KG1 (cell line): ENCODE measurements at regions not wholly inside any gene's neighbourhood (a gene's known extent, or its start where the extent isn't known, plus 50 kb on each side); places are given as distances from the start of the nearest gene placed in this dataset.

ENCODE experiments used
- DNase-seq: peaks from one replicate; lab custom pipeline; 2025; lab: John Stamatoyannopoulos, UW

DNA sequence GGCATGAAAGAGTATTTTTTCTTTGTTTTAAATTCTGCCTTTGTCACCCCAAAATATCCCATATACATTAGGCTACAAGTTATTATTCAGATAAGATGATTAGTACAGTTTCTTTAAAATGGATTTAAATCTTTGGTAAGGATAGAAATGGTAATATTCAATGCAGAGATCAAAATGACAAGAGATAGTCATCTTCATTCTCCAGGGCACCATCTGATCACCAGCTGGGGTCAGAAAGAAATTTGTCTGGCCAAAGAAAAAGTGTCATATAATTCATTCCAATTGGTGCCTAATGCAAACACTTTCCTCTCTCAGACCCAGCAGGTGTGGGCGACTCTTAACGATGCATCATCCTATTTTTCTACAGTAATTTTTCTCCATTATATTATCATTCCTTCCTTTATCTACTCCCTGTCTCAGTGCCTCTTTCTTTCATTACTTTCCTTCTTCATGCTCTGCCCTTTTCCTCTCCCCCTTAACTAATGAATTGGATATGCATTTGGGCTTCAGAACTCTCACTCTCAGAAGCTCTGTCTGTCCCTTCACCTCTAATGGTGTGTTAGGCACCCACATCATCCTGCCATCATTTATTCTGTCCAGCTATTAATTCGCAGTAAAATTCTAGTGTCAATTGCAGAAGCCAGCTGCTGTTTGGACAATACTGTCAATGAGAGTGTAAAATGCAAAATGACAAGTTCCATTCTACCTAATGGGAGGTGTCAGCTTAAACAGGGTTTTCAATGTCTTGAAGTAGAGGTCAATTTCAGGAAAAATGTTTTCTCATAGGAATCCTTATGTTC lies 570.5 kb downstream of the TDRD15 start:
- DNase-seq: no peak

DNA sequence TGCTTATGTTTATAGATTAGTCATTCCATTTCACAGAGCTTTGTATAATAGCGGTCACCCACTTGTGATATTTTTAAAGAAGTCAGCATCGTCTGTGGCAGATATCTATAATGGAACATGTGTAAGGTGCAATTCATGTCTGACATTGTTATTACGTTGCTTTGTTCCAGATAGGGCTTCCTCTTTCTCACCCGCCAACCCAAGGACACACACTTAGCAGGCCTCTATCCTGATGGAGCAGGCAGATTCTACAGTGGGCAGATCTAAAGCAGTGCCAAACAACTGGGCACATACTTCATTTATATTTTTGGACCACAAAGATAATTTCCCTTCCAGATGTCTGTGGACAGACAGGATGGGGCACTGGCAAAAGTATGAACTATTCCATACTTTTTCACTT lies 573.1 kb downstream of the TDRD15 start:
- no peak for DNase-seq

DNA sequence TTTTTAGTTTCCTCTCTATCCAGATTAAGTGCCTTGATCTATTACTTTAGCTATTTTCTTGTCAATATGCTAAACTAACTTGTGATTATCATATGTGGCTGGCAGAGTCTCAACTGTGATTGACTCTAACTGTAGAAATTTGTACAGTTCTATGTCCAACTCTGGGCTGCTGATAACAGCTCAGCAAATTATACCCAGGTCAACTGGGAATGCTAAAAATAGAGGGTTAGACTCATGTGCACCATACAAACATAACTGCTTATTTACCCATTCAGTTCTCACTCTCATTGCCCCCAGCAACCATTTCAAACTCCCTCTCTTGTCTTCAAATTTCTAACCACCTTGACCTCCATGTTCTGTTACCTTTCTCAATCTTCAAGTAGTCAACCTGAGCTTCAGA lies 576.9 kb downstream of the TDRD15 start:
- no peak for DNase-seq

DNA sequence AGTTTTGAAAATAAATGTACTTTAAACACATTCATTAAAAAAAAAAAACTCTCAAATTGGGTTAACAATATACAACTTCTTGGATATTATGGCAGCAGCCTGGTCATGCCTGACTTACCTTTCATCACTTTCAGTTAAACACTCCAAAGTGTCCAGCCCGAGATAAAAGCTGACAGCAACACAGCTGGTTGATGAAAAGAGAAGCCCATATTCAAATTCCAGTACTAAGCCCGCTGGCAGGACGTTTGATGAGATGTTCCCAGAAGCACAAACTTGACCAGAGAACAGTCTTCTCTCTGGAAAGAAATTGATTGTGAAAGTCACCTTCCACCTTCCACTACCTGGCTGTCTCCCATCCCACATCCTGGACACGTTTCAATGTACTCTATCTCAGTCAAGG lies 586.3 kb downstream of the TDRD15 start:
- no peak for DNase-seq

DNA sequence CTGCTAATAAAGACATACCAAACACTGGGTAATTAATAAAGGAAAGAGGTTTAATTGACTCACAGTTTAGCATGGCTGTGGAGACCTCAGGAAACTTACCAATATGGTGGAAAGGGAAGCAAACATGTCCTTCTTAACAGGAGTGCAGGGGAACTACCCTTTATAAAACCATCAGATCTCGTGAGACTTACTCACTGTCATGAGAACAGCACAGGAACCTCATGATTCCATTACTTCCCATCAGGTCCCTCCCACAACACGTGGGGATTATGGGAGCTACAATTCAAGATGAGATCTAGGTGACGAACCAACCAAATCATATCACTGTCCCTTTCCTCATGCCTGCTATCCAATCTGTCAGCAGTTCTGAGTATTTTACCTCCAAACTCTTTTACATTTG lies 586.7 kb downstream of the TDRD15 start:
- no peak for DNase-seq

DNA sequence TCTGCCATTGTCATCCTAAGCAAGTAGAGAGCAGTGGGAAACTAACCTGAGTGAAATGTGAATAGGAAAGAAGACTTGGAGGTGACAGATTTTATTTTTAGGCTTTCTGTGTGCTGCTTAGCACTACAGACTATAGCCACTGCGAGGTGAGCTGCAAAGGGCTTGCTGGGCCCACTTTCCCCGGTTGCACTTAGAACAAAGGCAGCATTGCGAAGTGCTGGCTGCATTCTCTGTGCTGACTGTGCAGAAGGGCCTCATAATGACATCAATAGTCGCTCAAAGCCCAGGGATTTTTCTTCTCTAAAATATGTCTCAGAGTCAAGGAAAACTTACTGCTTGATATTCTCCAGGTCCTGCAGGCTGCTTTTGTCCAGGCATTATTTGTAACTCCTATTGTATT lies 592.1 kb downstream of the TDRD15 start:
- DNase-seq: no peak

DNA sequence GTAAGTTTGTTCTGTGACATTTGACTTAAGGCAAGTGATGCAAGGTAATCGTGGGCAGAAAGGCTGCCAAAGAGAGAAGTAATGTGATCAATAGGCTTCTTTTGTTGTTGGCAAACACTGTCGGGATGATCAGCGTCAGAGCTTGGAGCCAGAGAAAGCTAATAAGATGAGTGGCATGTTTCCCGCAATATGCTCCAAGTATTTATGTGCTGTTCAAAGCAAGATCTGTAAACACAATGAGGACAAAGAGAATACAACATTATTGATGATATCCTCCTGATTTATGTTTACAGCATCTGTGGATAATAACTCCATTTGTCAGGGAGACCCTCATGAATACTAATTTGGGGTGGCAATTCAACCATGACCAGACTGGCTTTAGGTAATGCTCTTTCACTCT lies 603.3 kb downstream of the TDRD15 start:
- no peak for DNase-seq

DNA sequence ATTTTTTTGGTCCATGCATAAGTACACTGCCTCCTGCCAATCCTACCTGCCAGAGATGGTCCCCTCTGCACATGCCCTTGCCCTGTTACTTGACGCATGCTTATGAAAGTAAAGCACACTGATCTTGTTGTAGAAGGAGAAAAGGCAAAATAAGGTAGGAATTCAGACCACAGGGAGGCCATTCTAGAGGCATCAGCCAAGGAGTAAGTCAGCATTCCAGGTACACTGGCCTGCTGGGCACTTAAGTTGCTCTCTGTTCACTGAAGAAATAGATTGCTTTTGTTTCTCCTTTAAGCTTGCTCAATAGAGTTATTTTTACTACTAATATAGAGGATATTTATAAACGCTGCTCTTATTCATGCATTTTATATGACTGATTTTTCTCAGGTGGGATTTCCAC lies 604.4 kb downstream of the TDRD15 start:
- DNase-seq: no peak

DNA sequence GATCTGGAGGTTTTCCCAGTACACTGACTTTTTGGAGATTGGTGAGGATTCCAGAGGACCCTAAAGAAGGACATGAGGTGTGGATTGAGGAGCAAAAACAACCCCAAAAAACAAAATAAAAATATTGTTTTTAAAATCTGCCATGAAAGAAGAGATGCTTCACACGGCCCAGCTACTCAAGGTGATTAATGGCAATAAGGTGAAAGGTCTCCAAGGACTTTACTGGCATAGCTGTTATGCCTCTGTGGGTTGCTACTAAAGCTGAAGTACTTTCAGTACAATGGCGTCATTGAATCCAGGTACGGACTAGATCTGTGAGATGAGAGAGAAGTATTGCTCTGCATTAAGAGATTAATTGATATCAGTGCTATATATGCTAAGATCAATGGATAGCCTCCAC lies 606.4 kb downstream of the TDRD15 start:
- DNase-seq: no peak

DNA sequence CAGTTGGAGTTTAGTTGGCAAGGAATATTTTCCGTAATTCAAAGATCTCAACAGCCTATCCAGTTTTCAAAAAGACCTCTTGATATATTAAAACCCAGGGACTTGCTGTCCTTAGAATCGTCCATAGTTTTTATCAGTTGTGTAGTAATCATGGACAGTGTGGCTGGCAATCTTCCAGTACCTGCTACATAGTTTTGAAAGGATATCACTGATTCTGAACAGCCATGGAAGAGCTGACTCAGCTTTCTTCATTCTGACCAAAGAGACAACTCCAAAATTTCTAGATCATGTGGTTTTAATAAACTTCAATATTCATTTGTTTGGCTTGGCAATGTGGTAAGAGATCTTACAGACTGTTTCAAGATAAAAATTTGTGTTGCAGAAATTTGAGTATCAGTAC lies 616.7 kb downstream of the TDRD15 start:
- no peak for DNase-seq

DNA sequence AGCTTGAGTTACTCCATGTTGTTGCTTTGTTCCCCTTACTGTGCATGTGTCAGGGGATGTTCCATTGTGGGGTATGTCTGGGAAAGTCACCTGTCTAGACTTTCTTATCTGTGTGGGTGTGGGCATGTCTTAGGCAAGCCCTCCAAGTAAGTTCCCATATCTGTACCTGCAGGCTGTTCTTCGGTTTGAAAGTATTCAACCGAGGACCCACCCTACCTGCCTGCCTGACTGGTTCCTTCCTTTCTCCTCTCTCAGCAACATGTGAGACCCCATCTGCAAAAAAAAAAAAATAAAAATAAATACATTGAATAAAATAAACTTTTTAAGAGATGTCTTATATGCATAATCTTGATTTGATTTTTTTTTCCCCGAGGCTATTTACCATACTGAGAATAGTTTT lies 622.7 kb downstream of the TDRD15 start:
- no peak for DNase-seq

DNA sequence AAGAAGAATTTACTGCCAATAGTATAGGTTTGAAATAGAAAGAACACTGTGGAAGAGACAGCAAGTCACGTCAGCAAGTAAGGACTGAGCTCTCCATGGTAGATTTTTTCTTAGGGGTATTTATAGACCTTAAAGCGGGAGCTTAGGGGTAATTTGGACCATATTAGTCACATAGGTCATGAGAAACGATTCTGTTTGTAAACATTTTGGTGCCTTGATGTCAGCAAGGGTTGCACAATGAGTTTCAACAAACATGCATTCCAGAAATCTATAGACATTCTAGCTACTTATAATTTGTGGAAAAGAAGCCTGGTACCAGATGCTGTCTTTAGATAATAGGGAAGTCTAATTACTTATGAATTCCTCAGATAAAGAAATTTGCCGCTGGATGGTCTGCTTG lies 624.7 kb downstream of the TDRD15 start:
- no peak for DNase-seq

DNA sequence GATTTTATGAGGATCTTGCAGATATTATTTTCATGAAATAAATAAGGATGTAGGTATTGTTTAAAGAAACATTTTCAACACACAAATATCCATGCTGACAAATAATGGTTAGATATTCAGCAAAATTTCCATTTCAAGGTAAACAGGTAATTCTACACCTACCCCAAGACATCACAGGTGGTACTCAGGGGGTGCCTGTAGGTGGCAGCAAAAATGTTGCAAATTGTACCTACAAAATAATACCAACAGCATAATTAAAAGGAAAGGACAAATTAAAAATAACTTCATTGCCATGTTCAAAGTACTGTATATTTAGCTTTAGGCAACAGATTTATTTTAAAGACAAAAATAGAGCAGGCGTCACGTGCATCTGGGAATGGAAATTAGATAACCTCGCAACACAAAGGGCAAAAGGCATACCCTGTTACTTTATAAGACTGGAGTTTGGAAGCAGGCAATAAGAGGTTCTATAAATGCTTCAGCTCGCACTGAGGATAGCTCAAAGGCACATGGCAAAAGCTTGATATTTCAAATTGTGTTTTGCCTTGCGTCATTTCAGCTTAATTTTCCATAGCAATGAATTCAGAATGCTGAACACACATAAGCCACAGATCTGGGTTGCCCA lies 630.5 kb downstream of the TDRD15 start:
- no peak for DNase-seq

DNA sequence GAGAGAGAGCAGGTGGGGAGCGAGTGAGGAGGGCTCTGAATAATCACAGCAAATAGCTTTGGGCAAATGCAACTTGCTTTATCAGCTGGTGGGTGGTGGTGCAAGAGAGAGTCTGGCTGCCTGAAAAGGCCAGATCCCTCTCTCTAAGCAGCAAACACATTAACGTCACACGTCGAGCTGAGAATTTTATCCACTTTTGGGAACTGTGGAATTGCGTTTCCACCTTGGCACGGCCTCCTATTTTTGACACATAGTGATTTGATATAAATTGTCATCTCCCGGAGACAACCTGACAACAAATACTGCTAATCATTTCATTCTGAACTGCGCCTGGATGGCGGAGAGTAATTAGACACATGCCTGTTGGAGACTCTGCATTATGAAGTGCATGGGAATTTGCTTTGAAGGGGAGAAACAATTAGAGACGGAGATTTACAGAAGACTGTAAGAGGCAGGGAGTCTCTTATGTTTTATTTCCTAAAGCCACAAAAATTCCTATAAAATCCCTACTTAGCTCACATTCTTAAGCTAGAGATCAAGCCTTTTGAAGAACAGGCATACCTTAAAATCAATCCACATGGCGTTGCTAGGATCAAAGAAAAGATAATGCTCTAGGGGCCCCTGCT lies 634.1 kb downstream of the TDRD15 start:
- DNase-seq: no peak

DNA sequence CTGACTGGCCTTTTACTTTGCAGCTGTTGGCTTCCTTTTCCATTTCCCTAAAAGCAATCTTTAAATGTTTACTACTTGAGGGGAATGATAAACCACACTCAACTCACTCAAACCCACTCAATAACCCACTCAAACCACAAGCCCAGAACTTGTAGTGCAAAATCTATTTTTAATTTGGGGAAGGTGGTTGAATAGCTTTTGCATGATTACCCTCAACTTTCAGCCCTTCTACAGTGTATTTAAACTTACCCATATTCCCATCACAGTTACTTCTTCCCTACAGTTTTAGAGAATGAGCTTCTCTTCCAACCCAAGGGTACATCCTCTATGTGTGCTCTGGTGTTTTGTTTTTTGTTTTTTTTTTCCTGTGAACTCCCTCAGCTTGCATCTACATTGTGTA lies 636.1 kb downstream of the TDRD15 start:
- no peak for DNase-seq

DNA sequence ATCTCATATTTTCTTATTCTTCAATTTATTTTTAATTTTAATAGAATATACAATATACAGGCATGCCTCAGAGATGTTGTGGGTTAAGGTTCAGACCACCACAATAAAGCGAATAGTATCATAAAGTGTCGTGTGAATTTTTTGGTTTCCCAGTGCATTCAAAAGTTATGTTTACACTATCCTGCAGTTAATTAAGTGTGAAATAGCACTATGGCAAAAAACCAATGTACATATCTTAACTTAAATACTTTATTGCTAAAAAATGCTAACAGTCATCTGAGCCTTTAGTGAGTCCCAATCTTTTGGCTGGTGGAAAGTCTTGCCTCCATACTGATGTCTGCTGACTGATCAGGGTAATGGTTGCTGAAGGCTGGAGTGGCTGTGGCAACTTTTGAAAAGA lies 637.6 kb downstream of the TDRD15 start:
- no peak for DNase-seq

DNA sequence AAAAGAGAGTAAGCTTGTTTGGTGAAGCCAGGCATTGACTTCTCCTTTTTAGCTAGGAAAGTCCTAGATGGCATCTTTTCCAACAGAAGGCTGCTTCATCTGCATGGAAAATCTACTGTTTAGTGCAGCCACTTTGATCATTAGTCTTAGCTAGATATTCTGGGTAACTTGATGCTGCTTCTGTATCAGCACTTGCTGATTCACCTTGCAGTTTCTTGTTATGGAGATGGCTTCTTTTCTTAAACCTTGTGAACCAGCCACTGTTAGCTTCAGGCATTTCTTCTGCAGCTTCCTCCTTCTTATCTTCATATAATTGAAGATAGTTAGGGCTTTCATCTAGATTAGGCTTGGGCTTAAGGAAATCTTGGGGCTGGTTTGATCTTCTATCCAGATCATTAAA lies 639.7 kb downstream of the TDRD15 start:
- DNase-seq: no peak

DNA sequence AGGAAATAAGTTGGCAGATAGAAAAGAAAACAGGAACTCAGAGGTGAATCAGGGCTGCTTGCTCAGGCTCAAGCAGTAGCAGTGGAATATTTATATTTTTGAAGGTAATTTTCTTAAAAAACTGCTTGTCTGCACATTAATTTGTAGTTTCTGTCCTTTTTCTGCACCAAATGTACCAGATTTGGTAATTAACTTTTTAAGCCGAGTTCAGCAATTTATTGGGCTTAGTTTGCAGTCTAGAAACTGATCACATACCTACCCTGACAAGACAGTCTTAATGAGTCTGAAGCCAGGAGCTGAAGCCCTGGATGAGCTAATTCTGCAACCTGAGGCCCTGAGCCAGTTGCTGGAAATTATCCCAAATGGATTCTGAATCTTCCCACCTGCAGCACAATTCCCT lies 647.0 kb downstream of the TDRD15 start:
- DNase-seq: no peak

DNA sequence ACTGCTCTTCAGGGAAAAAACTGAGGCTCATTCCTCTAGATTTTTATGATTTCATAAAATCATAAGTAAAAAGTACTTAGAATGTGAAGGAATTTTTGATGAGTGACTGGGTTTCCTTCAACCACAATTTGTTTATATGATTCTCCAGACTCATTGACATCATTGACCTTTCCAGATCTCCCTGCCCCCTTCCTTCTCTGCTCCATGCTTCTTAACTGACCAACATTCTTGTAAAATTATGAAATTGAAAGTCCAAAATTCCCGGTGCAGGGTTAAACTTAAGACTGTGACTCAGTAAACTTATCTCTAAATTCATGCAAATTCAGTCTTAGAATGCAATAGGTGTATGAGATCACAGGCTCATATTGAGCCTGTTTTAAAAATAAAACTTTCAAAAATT lies 648.9 kb downstream of the TDRD15 start:
- DNase-seq: no peak

DNA sequence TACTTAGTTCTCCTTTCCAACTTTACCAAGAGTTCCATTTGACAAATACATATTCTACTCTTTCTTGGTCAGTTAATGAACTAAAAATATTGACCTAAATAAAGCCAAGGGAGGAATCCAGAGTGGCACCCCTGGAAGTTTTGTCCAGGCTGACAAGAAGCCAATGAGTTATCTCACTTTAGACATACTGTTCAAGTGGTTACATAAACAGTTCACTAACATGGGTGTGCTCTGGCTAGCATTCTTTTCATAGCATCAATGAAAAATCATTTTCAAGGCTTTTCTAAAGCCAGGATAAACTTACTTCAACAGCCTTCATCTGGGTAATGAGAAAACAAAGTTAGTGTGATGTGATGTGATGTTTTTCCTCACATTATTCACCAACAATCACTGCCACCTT lies 649.4 kb downstream of the TDRD15 start:
- DNase-seq: no peak

DNA sequence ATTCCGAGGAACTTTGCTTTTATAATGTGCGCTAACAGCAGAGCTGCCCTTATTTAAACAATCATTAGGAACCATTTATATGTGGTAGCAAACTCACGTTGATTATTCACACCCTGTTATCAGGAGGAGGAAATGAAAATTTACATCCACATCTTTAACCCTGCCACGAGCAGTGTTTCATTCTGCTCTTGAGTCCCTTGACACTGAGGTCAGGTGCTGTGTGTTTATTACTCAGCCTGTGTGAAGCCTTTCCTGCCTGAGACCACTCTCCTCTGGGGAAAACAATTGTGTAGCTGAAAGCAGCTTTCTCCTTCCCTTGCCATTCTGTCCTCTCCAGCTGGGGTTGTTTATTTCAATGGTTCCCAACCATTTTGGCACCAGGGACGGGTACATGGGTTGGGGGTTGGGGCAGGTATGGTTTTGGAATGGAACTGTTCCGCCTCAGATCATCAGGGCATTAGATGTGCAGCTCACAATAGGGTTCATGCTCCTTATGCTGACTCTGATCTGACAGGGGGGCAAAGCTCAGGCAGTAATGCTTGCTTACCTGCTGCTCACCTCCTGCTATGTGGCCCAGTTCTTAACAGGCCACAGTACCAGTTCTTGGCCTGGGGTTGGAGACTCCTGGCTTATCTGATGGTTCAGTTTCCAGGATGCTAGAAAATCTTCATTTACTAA lies 651.1 kb downstream of the TDRD15 start:
- no peak for DNase-seq

DNA sequence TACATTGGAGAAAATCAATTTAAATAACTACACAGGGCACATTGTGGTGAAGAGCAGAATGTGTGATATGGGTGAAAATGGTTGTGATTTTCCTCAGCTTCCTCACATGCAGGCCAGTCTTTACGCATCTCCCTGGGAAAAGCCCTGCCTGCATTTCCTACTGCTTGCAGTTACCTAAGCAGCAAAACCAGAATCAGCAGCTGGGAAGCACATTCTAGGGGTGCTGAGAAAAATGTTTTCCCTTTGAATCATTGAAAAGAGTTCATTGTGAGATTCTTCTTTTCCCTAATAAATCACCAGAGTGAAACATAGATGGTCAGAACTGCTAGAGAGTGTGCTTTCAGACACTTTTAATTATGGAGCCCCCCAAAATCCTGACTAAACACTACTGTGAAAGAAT lies 656.0 kb downstream of the TDRD15 start:
- no peak for DNase-seq

DNA sequence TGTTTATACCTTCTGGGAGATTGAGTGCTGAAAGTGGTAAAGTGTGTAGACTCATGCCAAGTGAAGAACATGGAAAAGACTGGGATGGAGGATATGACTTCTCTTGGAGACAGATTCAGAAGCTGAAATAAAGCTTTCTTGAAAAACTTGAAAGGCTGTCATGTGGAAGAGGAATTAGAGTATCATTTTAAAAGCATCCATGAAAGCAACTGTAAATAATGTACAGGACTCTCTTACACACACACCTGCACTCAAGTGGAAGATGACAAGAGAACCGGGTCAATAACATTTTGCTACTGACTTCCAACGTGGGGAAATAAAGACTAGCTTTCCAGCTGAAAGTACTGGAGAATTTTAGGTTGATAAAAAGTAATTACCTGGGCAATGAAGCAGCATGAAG lies 658.2 kb downstream of the TDRD15 start:
- DNase-seq: no peak
